ENCODE measurements at regions not wholly inside any gene's neighbourhood (a gene's known extent, or its start where the extent isn't known, plus 50 kb on each side); places are given as distances from the start of the nearest gene placed in this dataset.
A peak's percentile ranks its signal among the peaks of the same experiment; 100 is the strongest.
"Not testable (repeated sequence)": the region's sequence is repeated elsewhere in the genome, so short reads cannot be mapped to it uniquely, and the experiment has no call there.

DNA sequence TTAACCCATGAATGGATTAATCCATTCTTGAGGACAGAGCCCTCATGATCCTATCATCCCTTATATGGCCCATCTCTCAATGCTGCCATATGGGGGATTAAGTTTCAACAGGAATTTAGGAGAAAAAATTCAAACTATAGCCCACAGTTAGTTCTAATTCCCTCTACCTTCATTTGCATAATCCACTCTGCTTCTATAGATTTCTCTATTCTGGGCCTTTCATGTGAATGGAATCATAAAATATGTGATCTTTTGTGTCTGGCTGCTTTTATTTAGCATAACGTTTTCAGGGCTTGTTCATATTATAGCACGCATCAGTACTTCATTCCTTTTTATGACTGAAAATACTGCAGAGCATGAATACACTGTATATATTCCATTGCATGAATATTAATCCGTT is 55.4 kb downstream of the CTSL start:
- no peak for DNase-seq

DNA sequence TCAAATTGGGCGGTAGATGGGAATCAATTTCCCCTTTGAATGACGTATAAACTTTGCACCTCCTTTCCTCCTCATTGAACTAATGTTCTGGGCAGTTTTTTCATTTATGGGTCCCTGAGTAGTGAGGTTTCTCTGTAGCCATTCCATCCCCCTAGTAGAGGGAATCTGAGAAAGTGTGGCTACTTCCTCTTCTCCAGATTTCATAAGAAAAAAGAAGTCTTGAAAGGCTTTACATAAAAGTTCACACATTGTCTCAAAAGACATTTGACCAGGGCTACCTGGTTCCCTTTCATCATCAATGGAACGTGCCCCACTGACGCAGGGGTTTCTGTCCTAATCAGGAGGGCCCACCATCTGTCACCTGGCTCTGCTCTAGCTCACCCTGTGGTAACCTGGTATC is 57.3 kb downstream of the CTSL start:
- DNase-seq: no peak

DNA sequence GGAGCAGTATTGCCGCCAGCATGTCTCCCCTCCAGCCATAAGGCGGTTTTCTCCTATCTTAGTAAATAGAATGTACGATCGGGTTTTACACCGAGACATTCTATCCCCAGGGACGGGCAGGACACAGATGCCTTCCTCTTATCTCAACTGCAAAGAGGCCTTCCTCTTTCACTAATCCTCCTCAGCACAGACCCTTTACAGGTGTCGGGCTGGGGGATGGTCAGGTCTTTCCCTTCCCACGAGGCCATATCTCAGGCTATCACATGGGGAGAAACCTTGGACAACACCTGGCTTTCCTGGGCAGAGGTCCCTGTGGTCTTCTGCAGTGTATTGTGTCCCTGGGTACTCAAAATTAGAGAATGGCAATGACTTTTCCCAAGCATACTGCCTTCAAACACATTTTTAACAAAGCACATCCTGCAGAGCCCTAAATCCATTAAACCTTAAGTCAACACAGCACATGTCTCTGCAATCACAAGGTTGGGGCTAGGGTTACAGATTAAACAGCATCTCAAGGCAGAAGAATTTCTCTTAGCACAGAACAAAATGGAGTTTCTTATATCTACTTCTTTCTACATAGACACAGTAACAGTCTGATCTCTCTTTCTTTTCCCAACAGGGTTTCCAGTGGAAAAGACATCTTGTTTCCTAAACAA is 59.5 kb downstream of the CTSL start:
- not testable (repeated sequence) for DNase-seq

DNA sequence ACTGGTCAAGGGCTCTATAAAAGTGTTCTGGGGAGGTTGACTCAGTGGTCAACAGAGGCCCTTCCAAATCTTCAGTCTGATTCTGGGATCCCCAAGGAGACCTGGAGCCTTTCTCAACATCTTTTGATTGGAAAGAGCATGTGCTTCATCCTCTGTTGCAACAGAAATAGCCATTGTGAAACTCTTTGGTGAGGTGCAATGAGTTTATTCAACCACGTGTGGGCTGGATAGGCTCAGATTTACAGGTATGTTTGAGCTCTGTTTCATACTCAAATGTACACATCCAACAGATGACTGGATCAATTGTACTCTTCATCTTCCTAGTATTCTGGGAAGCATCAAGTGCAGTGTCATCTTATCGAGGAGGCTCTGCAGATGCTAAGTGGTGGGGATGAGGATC is 60.5 kb downstream of the CTSL start:
- DNase-seq: no peak

DNA sequence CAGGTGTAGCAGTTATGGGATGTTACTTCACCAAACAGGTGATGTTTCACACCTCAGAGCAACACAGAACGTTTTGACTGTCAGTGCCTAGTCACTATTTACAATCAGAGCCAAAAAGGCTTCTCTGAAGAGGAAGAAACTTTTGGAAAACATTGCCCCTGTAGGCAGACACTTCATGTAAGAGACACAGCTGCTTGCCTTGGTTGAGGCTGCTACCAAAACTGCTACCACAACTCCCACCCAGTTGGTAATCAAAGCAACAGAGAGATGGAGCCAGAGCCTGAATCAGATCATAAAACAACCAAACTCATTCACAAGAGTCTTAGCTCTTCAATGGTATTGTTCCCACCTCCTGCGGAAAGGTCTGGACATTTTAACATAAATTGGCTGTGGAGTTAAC is 61.0 kb downstream of the CTSL start:
- no peak for DNase-seq

DNA sequence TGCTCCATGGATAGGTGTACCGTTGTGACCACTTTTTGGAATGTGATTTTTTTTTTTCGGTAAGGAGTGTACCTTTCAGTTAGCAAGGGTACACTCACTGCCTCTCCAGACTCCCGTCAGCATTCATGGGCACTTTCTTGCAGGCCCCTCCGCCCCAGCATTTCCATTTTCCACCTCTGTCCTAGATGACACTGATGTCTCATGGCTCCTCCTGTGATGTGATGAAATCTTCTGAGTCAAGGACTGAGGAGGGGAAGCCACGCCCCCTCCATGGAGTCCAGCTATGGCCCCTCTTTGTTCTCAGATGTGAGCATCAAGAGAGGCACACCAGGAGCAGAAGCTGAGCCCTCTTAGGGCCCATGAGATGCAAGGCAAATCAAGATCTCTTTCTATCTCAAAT is 61.8 kb downstream of the CTSL start:
- DNase-seq: no peak

DNA sequence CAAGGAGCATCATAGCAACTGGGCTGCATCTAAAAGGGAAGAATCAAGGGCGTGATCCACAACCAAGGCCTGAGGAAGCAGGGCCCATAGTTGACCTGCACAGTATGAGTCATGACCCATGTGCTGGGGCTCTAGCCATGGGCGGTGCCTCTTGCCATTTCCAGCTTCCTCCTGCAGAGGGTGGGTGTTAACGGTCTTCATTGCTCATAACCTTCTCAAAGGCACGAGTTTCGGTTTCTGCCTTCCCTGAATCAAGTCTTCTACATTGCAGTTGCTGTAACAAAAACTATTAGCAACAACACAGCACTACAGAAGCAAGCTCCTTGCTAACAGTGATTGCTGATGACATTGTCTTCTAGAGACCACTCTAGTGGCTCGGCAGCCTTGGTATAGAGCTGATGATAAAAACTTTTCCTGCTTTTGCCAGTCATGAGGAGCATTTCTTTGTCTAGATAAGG is 66.9 kb downstream of the CTSL start:
- no peak for DNase-seq

DNA sequence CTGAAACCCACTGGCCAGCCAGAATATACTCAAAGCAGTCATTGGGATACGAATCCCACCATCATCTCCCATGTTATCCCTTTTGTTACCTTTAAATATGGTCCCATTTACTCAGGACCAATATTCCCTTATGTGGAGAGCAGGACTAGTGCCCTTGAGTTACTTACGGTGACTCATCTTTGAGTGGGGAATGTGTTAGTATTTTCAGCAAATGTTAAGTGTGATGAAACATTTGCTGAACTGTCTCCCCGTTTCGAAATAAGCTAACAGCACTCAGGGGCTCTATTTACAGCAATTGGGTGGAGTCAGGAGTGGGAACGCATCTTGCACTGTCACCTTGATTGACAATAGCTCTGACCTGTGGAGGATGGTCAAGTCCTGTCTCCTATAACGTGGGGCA is 67.4 kb downstream of the CTSL start:
- DNase-seq: no peak

DNA sequence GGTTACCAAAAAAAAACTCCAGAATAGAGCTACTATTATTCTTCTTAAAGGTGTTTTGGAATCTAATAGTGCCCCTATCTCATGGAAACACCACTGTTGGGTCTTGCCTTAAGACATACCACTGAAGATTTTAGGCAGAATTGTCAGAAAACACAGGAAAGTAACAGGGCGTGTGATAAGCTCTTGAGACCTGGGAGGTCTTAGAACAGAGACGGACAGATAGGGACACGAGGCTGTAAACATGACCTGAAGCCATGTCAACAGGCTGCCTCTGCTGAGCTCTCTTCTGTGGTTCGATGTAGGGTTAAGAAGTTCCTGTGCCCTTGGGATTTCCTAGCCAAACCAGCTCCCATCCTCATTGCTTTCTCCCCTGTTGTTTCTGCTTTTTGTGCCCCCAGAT is 69.3 kb downstream of the CTSL start:
- DNase-seq: no peak

DNA sequence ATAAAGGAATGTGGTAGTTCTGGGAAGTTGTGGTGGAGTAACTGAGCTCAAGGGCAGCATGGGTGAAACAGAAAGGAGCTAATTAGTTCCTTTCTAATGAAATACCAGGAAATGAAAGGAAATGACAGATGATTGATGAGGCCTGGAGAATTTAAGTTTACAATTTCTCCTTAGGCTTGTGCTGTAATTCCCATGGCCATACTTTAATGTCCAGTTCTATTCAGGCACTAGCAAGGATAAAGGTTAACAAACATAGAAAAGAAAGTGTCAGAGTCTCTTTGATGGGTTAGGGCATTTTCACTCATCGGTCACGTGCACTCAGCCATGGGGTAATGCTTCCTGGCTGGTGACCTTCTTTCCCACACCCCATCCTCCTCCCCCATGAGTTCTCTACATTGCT is 70.3 kb downstream of the CTSL start:
- no peak for DNase-seq

DNA sequence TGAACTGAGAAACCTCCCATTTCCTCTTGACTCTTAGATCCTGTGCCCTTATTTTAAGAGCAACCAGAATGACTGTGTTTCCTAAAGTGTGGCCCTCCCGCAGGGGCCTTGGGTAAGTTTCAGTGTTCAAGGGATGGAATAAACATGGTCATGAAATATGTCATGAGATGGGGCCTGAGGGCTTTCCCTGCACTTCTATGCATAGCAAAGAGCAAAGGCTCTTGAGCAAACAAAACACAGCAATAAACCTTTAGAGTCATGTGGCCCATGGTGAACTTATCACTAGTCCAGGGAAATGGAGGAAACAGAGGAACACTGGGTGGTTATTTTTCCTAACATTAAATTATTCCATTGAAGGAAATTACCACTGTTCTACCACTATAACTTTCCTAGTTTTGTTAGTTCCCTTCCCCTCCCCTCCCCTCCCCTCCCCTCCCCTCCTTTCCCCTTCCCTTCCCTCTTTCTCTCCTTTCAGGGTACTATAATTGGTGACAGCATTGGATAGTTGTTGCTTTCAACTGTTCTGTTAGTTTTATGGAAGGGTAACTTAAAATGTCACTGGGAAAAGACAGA is 72.4 kb downstream of the CTSL start:
- DNase-seq: no peak

DNA sequence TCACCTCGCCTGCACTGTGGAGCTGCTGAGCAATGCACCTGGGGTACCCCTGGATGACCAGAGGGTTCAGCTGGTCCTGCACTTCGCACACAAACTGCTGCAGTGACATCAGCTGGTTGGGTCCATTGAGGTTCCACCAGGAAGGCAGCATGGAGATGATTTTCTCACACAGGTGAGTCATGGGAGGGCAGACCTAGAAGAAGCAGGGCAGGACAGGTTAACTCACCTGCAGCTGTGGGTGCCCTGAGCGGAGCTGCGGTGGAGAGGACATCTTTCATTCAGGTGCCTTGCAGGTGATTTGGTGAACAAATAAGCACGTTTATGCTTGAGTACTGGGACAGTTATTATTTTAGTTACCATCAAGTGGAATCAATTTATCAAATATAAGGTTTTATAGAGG is 73.6 kb downstream of the CTSL start:
- DNase-seq: no peak

DNA sequence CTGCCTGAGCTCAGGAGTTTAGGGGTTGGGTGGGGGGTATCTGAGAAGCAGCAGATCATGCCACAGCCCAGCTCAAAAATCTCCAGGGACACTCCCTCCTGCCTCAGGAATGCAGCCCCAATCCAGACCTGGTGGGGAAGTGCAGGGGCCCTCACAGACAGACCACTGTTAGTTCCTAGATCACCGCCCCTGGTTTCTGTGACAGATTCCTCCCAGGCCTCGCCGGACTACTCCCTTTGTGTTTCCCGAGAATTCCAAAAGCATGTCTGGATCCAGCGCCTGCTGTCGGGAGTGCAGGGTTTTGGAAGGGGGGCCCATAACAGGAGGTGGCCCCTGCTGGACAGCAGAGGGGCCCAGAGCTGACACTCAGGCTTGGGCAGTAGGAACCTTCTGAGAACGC is 74.5 kb downstream of the CTSL start:
- DNase-seq: no peak

DNA sequence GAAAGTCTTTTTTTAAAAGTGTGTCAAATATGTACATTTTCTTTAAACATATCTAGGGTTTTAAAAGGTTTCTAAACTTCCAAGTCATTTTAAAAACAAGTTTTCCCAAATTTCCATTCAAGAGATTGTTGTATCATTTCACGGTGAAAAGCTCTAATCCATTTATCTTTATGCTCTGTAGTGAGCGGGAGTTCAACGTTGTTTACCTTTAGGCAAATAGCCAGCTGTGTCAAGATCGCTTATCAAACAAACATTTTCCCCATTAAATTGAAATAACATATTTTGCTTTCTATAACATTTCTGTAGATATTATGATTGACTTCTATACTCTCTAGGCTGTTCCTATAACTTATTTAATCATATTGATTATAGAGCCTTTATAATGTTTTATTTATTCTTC is 75.1 kb downstream of the CTSL start:
- no peak for DNase-seq

DNA sequence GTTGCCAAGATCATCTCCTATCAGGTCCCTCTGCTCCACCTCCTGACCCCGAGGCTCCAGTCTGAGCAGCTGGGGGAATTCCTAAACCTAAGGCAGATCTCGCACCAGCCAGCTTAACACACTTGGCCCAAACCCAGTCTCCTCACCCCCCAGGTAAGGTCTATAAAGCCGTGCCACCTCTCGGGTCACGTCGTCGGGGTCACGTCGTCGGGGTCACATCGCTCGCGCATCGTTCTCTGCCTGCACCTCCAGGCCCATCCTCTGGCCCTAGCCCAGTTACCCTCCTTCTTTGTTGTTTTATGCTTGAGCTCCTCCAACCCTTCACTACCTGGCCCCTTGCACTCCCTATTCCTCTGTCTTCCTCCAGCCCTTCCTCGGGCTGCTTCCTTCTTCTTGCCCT is 77.2 kb downstream of the CTSL start:
- no peak for DNase-seq

DNA sequence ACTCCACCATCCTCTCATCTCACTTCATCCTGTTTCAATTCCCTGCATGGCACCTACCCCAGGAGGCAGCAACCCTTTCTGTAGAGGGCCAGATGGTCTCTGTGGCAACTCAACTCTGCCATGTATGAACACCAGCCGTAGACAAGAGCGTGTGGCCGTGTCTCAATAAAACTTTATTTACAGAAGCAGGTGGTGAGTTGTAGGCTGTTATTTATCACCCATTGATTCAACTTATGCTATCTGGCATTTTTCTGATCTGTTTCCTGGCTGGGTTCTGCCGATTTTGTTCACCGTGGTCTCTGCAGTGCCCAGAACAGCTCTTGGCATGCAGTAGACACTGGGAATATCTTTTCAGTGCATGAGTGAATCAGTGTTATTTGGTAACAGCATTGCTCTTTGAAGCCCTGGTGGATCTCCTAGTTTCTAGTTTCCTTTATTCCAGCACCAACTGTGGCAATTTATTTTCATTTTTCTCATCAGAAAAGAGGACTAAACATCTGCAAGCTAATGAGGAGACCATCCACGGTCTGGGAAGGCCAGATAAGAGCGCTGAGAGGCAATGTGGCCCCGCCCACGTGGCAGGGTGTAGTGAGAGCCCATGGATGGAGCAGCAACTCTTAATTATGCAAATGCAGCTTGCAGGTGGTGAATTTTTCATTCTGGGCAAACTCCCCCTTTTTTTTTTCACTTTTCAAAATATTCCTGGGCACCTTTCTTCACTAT is 77.9 kb downstream of the CTSL start:
- no peak for DNase-seq

DNA sequence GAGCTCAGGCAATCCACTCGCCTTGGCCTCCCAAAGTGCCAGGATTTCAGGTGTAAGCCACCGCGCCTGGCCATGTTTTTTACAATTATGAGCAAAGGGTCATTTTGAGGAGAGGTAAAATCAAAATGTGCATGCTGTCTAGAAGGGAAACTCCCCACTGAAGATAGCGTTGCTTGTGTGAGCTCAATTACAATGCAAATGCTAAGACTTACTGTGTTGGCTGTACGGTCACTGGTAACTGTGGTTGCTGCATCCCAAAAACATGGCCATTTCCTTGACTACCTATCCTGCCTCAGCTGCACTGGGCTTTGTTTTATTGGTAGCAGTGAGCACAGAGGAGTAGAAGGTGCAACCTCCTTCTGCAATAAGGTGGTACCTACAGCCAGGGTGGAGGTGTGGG is 77.4 kb upstream of the SPATA31E1 start:
- DNase-seq: no peak

DNA sequence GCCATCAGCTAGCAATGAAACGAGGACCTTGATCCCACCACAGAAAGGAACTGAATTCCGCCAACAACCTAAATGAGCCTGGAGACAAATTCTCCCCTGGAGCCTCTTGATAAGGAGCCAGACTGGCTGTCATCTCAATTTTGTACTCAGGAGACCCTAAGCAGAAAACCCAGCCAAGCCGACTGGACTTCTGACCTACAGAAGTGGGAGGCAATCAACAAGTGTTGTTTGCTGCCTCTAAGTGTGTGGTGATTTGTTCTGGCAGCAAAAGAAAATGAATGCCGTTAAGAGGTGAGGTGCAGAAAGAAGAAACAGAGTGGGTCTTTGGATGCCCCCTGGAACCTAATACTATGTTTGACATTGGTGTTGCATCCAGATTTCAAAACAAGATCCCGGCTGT is 72.7 kb upstream of the SPATA31E1 start:
- no peak for DNase-seq

DNA sequence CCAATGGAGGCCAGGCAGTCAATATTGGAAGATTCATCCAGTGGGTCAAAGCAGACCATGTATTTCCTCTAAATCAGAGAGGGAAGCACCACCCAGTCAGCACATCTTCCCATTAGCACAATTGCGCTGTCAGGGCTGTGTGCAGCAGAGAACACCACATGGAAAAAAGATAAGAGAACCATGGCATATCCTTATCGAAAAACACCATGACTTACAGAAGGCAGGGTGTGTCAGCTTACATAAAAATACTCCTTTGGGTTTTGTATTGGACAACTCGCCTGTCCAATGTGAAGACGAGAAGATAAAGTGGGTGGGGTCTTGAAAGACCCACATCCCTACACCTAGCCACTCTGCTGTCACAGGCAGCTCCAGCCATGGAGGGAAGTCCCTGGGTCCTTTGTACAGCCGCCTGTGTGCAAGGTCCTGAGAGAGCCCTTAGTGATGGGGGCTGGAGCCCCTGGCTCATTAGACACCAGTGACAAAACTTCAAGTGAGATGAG is 71.9 kb upstream of the SPATA31E1 start:
- no peak for DNase-seq

DNA sequence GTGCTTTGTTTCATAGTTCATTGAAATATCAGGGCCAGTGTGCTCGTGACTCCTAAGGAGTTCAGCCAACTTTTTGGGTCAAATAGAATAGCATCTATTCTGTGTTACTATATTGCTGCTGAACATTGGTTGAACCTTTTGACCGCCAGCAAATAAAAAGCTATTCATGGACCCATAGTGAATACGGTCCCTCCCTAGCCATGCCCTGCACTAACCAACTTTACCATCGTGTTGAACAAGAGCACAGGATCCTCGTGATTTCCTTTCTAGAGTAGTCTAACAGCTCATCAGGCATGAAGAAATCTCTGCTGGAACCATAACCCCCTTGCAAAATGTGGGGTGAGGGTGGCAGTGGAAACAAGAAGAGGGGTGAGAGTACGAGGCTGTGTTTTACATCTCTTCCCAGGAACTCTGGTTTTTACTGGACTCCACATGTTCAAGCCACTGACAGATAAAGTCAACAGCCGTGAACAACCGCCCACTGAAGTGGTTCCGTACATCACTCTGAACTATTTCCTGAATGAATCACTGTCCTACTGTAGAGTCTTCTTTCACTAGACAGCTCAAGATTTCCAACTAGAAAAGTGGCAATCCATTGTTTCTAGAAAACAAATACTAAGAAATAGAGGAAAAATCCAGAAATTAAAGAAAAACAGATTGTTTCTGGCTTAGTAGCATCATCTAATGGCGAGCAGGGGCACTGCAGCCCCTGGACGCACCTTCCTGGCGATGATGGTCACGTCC is 70.1 kb upstream of the SPATA31E1 start:
- DNase-seq: peak; percentile 22

DNA sequence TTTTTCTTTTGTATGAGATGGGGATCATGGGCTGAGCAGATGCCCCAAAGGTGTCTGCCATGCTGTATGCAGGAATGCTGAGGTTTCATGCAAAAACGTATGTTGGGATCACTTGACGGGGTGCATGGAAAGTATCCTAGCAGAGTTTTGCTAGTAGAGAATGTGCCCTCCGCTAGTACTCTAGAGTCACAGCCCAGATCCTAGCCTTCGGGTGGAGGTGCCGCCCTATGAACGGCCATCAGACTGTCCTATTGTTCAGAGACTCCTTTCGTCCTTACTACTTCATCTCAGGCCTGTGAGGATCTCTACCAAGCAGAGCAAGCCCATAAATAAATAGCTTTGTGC is 69.6 kb upstream of the SPATA31E1 start:
- DNase-seq: no peak

DNA sequence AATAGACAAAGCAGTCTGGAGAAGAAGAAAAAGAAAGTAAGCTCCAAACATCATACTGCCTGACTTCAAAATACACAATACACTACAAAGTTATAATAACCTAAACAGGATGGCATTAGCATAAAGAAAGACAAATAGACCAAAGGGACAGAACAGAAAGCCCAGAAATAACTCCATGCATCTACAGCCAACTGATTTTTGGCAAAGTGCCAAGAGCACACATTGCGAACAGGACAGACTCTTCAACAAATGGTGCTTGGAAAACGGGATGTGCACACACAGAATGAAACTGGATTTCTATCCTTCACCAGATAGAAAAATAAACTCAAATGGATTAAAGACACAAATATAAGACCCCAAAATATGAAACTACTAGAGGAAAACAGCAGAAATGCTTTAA is 66.6 kb upstream of the SPATA31E1 start:
- no peak for DNase-seq

DNA sequence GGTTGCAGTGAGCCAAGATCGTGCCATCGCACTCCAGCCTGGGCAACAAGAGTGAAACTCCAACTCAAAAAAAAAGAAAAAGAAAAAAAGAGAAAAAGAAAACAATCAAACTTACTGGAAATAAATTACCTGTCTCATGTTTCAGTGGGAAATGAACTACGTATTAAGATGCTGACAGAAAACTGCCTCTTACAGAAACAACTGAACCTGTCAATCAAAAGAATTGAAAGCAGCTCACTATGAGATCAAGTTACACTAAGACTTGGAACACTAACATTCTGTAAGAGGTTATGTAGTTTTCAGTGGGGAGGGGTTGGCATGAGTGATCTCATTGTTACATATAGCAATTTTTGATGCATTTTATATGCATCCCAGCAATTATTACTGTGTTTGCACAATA is 64.4 kb upstream of the SPATA31E1 start:
- no peak for DNase-seq
